ENCODE measurements at regions not wholly inside any gene's neighbourhood (a gene's known extent, or its start where the extent isn't known, plus 50 kb on each side); places are given as distances from the start of the nearest gene placed in this dataset.

- DNase-seq: no peak
These were observed 57.7 kb downstream of the NKX2-2 start for GRCh38 chr20:21456207-21456606.

GRCh38 chr20:21453690-21454089 lies 56.4 kb upstream of the NKX2-4 start:
- no peak for DNase-seq

GRCh38 chr20:21450572-21450971 lies 53.2 kb upstream of the NKX2-4 start:
- DNase-seq: peak; percentile 55

Data from HCEC 1CT (cell line).